ENCODE measurements at regions not wholly inside any gene's neighbourhood (a gene's known extent, or its start where the extent isn't known, plus 50 kb on each side); places are given as distances from the start of the nearest gene placed in this dataset.

- TF ChIP-seq CTCF (IDR thresholded peaks at IDR 0.05; ENCODE audit: insufficient read depth, low read depth, low read length) = no peak
- no peak for TF ChIP-seq EZH2 (IDR thresholded peaks at IDR 0.05; ENCODE audit: insufficient read depth, low read length)
These were observed 145.9 kb downstream of the NRN1 start for GRCh38 chr6:5860849-5861248.
